ENCODE measurements at regions not wholly inside any gene's neighbourhood (a gene's known extent, or its start where the extent isn't known, plus 50 kb on each side); places are given as distances from the start of the nearest gene placed in this dataset.

DNA sequence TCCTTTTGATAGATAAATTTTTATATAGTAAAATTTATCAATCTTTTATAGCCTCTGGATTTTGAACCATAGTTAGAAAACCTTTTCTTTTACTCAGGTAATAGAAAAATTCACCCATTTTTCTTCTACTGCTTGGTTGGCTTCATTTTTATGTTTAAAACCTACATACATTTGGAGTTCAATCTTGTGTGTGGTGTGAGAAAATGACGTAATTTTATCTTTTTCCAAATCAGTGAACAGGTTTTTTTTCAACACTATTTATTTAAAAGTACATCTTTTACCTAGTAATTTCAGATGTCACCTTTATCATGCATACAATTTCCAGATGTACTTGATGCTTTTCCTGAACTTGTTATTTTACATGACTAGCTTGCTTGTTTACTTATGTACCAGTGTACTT, 200.2 kb downstream of the TRIM36 start:
- Histone ChIP-seq H3K27ac (no peak overlapping the region), H3K4me1 (replicated peaks in 1 of 2) (no peaks in the 10 kb centered on the region), H3K4me3 (no peak overlapping the region), H3K9me3 (replicated peaks in 1 of 3) (no peaks in the 10 kb centered on the region), H3K27me3 (no peaks in the 10 kb centered on the region), H3K36me3 (replicated peaks in 1 of 2) (no peaks in the 10 kb centered on the region)
- intact Hi-C loops (cut with DNase I) = no loop called here
- TF ChIP-seq, protein P1, sequence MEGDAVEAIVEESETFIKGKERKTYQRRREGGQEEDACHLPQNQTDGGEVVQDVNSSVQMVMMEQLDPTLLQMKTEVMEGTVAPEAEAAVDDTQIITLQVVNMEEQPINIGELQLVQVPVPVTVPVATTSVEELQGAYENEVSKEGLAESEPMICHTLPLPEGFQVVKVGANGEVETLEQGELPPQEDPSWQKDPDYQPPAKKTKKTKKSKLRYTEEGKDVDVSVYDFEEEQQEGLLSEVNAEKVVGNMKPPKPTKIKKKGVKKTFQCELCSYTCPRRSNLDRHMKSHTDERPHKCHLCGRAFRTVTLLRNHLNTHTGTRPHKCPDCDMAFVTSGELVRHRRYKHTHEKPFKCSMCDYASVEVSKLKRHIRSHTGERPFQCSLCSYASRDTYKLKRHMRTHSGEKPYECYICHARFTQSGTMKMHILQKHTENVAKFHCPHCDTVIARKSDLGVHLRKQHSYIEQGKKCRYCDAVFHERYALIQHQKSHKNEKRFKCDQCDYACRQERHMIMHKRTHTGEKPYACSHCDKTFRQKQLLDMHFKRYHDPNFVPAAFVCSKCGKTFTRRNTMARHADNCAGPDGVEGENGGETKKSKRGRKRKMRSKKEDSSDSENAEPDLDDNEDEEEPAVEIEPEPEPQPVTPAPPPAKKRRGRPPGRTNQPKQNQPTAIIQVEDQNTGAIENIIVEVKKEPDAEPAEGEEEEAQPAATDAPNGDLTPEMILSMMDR (IDR thresholded peaks at IDR 0.05) = no peak
- no peak for TF ChIP-seq POLR2A (IDR thresholded peaks at IDR 0.05)
- no peak for DNase-seq
- 63 to 74% (median 66%) methylated on average over 1 of the region's 1 CpG for WGBS, 4 donors

DNA sequence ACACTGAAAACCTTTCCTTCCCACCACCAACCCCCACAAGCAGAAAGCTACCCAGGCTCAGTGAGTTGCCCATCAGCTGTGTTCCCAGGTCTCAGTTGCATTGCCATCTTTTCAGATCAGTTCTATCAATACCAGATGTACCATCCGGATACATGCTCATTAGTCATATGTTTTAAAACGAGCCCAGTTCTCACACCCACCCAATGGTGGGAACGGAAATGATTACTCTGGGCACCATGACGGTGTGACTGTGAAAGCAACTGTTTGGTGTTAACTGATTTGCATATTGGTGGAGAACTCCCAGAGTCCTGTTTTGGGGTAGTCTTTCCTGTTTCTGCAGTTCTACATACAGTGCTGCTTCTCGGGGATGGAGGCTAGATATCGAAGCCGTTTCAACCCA, 212.3 kb downstream of the TRIM36 start:
- intact Hi-C loops (cut with DNase I) = no loop called here
- H3K36me3 ChIP-seq (replicated peaks in 1 of 2) = no peaks in the 10 kb centered on the region
- no peak overlapping the region for H3K4me3 ChIP-seq
- no peak overlapping the region for H3K27ac ChIP-seq
- H3K4me1 ChIP-seq (replicated peaks in 1 of 2) = no peaks in the 10 kb centered on the region
- TF ChIP-seq POLR2A (IDR thresholded peaks at IDR 0.05) = no peak
- TF ChIP-seq, protein P1 (IDR thresholded peaks at IDR 0.05) = no peak
- no peak for DNase-seq
- 76 to 94% (median 85%) methylated on average over 7 of the region's 7 CpGs for WGBS, 4 donors
- no peaks in the 10 kb centered on the region for H3K9me3 ChIP-seq (replicated peaks in 1 of 3)
- no peaks in the 10 kb centered on the region for H3K27me3 ChIP-seq

DNA sequence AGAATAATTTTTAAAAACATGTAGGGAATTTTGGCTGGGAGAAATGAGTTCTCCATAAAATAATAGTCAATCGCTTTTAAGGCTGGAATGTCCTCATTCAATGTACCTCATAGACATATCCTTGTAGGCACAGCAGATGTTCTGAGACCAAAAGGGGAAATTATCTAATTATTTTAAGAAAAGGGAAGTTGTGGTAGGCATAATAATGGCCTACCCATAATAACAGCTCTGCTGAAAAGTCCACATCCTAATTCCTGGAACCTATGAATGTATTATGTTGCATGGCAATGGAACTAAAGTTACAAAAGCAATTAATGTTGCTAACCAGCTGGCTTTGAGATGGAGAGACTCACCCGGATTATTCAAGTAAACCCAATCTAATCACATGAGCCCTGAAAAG, 216.1 kb downstream of the TRIM36 start:
- TF ChIP-seq POLR2A (IDR thresholded peaks at IDR 0.05) = no peak
- TF ChIP-seq, protein P1 (IDR thresholded peaks at IDR 0.05) = no peak
- intact Hi-C loops (cut with DNase I) = no loop called here
- WGBS, 4 donors = 53 to 78% (median 69%) methylated on average over 2 of the region's 2 CpGs

DNA sequence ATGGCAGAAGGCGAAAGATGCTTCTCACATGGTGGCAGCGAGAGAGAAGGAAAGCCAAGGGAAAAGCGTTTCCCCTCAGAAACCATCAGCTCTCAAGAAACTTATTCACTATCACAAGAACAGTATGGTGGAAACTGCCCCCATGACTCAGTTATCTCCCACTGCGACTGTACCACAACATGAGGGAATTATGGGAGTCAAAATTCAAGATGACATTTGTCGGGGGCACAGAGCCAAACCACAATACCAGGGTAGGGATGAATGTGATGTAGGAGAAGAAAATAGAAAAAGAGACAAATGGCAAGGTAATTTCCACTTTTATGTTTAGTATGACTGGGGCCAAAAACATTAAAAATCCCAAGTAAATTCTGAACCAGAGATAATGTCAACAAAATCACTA, 216.8 kb downstream of the TRIM36 start:
- WGBS, 4 donors = 64 to 89% (median 84%) methylated on average over 4 to 5 of the region's 5 CpGs

More for the DNA sequence above, 216.1 kb downstream of the TRIM36 start:
- no peaks in the 10 kb centered on the region for H3K36me3 ChIP-seq (replicated peaks in 1 of 2)
- no peaks in the 10 kb centered on the region for H3K27me3 ChIP-seq
- no peak overlapping the region for H3K27ac ChIP-seq
- no peaks in the 10 kb centered on the region for H3K9me3 ChIP-seq (replicated peaks in 1 of 3)
- no peak for DNase-seq
- H3K4me3 ChIP-seq = no peak overlapping the region
- peaks cover under 1 to 2% of the 10 kb centered on the region in 2 donors for H3K4me1 ChIP-seq (replicated peaks in 1 of 2)

More for the DNA sequence above, 216.8 kb downstream of the TRIM36 start:
- Histone ChIP-seq H3K36me3 (replicated peaks in 1 of 2) (no peaks in the 10 kb centered on the region), H3K9me3 (replicated peaks in 1 of 3) (no peaks in the 10 kb centered on the region), H3K27me3 (no peaks in the 10 kb centered on the region), H3K27ac (no peak overlapping the region), H3K4me1 (replicated peaks in 1 of 2) (peaks cover 6 to 8% of the 10 kb centered on the region in 2 donors), H3K4me3 (no peak overlapping the region)
- DNase-seq = no peak
- no peak for TF ChIP-seq POLR2A (IDR thresholded peaks at IDR 0.05)
- TF ChIP-seq, protein P1 (IDR thresholded peaks at IDR 0.05) = no peak
- intact Hi-C loops (cut with DNase I) = no loop called here
